OCI-LY1 (cell line): ENCODE measurements at regions not wholly inside any gene's neighbourhood (a gene's known extent, or its start where the extent isn't known, plus 50 kb on each side); places are given as distances from the start of the nearest gene placed in this dataset.

Experiments
- CTCF ChIP-seq: fragments of 200-600 bp; sonication (generic), shearing (Covaris generic); IDR thresholded peaks from 2 replicates; pipeline ENCODE4 v1.5.1; 2017; ENCODE audit warnings: mild to moderate bottlenecking, antibody characterized with exemption, low read length, moderate library complexity, mixed read lengths
- EZH2 ChIP-seq: fragments of 200-600 bp; sonication (generic), shearing (Covaris generic); IDR thresholded peaks from 2 replicates; pipeline ENCODE4 v1.8.0; 2017; ENCODE audit warnings: borderline replicate concordance, mixed run types, mild to moderate bottlenecking, antibody characterized with exemption, low read length, moderate library complexity, mixed read lengths

DNA sequence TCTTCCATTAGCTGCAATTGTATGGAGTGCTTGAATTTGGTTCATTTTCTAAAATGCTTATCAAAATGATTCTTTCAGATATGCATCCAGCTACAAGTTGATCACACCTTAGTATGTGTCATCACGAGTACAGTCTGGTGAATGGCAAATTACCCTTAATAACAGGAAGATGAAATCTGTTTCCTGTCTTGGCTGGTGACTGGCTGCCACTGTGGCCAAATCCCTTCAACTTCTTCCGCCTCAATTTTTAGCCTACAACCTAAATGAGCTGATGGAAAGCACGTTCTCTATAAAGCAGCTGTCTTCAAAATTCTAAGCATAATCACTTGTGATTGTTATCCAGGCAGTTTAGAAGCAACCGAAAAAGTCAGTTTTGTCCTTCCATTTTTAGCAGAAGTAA is 387.1 kb upstream of the NECTIN3 start:
- no peak for TF ChIP-seq EZH2
- TF ChIP-seq CTCF: no peak
